NCI-H510A (cell line): ENCODE measurements at regions not wholly inside any gene's neighbourhood (a gene's known extent, or its start where the extent isn't known, plus 50 kb on each side); places are given as distances from the start of the nearest gene placed in this dataset.

ENCODE experiments used
- DNase-seq: peaks from one replicate; lab custom pipeline; 2025; lab: John Stamatoyannopoulos, UW

DNA sequence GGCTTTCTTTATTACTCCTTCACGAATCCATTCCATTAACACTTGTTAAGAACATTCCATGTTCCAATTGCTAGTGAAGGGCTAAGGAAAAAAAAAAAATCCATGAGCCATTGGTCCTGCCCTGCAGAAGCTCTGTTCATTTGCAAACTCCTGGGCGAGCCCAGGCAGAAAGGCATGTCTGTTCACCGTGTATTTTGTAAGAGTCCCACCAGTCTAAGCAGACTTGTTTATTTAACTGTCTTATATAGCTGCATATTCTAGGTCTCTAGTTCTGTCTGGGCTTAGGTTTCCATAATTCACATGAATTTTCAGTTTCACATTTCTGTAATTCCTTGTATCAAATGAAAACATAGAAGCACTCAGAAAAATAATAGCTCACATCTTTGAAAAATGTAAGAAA is 97.4 kb upstream of the POU2AF2 start:
- no peak for DNase-seq

DNA sequence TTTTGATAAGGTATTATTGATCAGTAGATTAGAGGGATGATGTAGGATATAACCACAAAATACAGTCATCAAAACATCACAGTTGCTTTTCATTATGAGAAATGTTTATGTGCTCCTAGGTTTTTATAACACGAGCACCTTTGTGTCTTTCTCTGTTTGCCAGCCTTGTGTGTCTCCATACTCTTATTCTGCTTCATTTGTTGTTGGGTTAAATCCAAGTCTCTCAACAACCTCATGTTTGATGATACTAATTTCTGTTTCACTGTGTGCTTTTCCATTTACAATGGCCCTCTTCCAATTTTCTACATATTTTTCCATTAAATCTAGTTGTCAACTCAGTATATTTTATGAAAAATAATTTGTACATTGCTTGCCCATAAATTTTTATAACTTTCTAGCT is 107.7 kb upstream of the POU2AF2 start:
- DNase-seq = no peak

DNA sequence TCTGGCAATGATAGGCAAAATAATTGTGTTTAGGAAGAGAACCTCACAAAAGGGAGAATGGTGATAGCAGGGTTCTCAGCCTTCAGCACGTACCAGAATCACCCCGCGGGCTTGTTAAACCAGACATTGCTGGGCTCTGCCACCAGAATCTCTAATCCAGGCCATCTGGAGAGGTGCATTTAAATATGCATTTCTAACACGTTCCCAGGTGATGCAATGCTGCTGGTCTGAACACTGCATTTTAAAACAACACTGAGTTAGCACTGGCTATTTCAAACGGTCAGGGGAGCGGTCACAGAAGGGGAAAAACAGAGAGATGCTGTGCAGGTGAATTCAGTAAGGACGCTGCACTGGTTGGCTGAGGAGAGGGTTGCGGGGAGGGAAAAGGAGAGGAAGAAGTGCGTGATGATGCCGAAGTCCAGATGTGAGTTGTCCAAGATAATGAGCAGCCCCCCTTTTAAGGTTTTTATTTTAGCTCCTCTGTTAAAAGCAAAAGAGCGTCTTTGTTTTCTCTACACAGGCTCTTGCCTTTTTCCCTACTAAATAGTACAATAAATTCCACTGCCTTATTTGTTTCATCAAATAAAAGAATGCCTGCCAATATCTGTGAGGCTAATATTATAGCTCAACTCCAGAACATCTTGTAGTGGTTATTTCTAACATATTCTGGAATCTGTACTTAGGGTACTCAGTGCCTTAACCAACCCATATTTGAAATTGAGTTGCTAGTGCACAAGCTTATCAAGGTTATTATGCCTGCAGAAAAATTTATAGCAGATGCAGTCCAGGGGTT is 109.6 kb upstream of the POU2AF2 start:
- DNase-seq = no peak

DNA sequence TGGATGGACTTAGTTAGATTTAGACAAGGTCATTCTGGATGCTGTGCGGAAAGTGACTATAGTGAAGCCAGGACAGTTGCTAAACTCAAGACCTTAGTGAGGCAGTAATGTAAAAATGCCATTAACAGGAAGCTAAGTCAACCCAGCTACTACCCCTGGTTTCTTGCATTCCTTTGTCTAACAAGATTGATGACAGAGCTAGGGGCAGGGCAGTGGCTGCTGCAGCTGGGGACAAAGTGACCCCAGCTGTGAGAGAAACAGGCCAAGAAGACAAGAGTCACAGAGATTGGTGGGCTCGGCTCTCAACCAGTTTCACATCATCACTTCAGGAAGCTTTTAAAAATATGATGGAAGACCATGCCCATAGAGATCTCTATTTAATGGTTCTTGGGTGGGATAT is 110.4 kb upstream of the POU2AF2 start:
- DNase-seq = no peak

DNA sequence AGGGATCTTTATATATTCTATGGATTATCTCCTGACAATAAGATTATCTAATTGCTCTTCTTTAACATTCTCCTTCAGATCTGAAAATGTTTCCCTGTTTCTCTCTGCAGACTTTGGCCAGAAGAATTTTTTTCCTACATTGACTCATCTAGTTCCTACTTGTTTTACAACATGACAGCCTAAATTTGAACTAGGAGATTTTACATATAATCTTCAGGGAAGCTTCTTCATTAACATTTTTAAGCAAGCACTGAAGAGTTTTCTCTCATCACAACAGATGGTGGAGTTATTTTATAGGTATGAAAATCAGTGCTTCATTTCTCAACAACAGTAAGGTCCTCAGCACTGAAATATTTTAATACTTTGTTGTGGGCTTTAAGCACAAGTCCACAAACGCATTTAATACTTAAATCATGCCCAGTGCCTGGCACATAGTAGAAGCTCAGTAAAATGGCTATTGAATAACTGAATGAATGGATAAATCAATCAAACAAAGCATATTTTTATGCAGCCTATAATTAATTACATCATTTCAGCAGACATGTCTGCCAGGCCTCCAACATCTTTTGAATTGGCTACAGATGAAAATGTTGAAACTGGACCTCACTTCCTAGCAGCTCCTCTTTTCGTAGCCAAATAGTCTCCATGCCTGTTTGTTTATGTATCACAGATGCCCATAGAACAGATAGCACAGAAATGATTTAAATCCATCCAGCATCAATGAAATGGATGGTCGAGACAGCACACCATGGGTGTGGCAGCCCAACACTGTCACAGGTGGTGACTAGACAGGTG is 117.3 kb upstream of the POU2AF2 start:
- DNase-seq = no peak

DNA sequence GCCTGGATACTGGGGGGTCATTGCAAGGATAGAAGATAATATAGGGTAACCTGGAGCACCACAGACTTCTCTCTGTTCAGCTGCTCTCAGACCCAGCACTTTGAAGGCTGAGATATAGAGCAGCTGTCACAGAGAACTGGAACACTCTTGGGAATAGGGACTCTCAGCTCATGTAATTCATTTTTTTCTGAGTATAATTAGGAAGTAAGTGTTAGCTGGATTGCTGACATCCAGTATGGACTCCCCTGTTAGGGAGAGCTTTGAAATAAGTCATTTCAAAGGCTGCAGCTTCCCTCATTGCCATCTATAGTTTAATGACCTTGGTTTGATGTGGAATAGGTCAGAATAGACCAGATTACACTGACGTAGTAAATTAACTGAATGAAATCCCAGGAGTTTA is 120.8 kb upstream of the POU2AF2 start:
- no peak for DNase-seq

DNA sequence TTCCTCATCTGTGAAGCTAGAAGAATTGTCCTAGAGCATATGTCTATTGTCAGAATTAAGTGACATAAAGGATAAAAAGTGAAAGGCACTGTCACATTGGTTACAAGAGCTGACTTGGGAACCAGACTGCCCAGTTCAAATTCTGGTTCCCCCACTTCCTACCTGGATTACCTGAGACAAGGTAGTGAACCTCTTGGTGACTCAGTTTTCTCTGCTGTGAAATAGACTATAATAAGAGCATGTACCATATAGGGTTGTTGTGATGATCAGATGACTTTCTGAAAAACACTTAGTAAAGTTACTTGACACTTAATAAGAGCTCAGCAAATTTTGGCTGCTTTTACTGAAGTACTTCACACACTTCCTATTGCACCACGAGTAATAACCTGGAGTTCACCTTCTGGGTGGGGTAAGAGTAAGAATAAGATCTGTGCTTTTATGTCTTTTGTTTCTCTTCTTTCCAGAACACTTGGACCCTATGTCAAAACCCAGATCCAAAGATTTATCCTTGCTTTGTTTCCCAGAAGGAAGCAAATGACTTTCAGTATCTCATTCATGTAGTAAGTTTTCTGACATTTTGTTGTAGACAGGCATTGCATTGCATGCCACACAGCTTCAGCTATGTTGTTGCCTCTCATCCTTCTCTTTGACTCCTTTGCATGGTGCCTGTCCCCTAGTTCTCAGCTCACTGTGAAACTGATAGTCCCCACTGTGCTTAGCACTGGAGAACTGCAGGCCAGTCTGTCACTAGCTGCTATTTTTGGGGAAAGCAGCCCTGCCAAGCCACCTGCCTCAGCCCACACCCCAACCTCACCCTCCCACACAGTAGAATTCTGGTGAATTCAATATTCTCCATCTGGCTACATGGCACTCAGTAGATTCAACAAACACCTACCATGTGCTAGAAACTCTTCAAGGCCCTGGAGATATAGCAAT is 121.8 kb upstream of the POU2AF2 start:
- DNase-seq = no peak

DNA sequence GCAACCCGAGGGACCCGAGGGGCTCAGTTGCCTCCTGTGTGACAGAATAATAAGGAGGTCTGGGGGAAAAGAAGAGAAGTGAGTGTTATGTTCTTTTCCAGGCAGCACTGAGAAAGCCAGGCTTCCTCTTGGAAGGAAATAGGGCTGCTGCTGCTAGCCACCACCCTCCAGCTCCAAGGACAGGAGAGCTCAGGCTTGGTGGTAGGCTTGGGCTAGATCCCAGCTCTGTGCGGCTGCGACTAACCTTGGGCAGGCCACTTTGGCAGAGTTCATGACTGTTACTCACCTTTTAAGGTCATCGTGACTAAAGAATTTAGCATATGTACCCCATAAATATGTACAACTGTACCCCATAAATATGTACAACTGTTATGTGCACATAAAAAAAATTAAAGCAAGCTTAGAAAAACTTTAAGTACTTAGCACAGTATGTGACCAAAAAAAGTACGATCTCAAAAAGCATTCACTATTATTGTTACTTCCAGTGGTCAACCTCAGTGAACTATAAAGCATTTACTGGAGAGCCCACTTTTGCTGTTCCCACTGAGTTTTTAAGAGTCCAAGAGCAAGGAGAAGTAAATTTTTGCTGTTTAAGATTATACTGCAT is 124.7 kb upstream of the POU2AF2 start:
- DNase-seq = no peak

DNA sequence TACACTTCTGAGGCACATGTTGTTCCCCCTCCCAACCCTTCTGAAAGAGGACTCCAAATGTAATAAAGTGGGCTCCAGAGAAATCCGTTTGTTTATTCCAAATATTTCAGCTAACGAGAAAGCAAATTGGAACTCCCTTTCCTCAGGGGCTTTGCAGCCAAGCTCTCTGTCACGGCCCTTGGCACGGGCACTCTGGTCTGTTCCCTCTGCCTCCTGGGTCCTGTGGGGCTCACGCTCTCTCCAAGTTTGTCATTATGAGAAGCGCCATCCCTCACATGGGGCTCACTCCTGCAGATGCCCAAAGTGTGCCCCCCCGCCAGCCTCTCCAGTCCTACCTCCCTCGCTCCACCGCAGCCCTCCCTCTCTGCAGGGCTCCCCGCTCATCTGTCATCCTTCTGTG is 125.4 kb upstream of the POU2AF2 start:
- no peak for DNase-seq

DNA sequence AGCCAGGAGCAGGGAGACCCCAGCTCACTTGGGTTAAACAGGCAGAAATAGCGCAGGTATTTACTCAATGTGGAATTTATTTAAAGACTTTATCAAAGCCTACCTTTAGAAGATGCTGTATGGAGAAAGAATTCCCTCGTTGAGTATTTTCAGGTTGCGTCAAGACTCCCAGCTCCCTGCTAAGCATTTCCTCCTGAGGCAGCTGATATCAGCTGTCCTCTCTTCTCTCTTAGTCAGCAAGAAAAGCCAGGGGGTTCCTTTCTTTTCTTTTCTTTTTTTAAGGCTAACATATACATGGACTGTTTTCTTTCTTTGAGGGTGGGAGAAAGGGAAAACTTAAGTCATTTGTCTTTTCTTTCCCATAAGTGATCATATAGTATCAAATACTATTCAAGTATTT is 125.8 kb upstream of the POU2AF2 start:
- no peak for DNase-seq

DNA sequence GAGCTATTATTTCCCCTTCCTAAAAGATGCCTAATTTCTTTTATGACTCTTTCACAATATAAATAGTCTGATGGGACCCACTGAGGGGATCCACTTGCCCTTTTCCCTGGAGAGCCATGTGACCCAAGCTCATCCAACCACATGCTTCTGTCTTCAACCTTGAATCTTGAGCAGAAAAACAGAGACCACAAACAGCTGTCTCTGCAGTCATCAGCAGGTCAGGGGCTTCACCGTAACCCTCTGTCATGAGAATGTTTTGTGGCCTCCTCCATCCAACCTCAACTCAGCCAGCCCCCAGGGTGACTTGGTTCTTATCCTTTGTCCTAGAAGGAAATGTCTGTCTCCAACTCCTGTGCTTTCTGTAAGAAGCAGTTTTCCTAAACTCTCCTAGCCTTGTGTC is 129.6 kb upstream of the POU2AF2 start:
- DNase-seq = no peak

DNA sequence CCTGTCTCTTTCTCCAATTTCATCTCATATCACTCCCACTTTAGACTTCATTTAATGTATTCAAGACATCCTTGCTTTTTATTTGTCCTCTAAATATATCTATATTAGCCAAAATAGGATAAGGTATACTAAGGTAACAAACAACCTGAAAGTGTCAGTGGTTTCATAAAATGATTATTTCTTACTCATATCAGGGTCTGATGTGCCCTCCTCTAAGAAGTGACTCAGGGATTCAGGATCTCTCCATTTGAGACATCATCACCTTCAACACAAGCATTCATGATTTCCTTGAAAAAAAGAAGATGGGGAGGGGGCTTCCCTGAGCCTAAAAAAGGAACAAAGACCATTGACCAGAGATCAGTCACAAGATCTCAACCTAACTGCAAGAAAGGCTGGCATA is 131.4 kb upstream of the POU2AF2 start:
- DNase-seq = no peak

DNA sequence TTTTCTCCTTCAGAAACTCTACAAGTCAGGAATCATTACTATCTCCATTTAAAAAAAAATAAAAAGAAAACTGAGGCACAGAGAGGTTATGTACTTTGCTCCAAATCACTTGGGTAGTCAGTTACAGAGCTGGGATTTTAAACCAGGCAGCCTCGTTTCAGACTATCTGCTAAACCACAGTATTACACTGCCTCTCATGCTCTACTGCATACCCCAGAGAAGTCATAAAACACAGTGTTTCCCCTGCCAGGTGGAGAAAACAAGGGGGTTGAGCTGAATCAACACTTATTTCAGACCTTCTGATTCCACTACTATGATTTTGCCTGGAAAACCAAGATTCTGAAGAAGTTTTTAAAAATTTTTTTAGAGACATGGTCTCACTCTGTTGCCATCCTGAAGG is 132.9 kb upstream of the POU2AF2 start:
- DNase-seq = no peak

DNA sequence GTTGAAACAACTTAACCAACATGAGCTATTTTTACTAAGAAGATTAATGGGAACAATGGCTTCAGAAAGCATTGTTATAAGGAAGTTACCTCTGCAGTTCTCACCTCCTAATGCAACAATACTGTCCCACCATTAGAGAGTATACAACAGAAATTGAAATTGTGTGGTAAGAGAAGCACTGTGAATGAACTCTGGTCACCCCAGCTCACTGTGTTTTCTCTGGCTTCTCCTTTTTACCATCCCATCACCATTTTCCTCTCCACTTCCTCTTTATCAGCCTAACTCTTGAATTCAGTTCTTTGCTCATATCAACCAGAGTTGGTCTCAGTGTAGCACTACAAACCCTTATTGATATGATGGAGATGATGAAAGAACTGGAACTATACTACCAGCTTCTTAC is 138.0 kb upstream of the POU2AF2 start:
- no peak for DNase-seq

DNA sequence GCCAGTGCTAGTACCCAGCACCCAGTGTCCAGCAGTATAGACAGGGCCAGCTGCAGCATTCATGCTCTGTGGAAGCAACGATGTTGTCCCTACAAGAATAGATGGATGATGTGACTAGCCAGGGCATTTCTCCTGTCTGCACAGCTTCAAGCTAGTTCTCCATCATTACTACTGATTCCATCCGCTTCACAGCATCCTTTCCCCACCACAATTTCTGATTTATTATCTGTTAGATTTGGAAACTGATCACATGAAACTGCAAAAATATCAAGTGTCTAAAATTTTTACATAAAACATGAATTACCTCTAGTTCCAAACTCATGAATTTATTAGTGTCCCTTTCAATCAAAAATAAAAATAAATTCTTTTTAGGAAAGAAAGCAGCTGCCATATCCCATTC is 138.9 kb upstream of the POU2AF2 start:
- no peak for DNase-seq

DNA sequence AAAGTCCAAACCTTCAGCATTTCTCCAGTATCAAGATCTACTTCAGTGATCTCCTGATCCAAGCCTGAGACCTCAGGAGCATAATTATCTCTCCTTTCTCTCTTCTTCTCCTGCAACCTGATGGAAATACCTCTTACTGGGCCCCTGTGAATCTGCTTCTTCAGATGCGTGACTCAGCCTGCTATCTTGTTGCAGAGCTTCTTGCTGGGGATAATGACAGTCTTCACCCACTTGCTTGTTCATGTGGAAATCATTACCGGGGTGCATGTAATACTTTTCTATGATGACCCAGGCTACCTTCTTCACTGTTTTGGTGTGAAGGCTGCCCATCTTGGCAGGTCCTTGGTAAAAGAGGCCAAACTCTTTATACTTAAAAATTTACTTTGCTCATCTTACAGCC is 140.0 kb upstream of the POU2AF2 start:
- no peak for DNase-seq

DNA sequence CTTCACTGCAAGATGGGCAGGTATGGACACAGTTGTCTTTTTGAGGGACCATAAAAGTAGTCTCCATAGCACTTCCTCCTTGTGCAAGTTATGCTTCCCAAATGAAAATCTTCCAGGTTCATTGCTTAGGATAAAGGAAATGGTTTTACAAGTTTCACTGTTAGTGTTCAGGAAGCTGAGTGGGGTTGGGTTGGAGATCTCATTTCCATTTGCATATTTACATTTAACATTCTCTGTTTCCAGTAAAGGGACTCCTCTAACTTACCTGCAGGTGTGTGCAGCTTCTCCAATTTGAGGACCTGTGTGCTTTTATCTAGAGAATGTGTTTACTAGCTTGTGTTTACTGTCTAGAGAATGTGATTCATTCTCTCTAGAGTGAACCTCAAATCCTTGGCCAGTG is 141.3 kb upstream of the POU2AF2 start:
- DNase-seq = no peak

DNA sequence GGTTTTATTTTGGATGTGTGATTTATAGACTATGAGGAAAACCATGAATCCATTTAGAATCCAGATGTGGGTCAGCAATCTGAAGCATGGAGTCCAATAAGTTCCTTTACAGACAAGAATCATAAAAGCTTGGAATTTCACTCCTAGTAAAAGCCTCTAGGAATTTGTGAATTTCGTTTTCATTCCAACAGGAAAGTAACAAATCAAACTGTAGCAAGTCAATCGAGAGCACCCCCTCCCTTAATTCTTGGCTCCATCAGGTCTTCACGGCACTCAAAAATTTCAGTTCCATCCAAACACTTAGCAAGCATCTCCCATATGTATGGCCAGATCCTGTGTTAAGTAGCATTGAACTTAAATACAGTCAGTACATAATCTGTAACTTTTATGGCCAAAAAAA is 143.6 kb upstream of the POU2AF2 start:
- DNase-seq = no peak

DNA sequence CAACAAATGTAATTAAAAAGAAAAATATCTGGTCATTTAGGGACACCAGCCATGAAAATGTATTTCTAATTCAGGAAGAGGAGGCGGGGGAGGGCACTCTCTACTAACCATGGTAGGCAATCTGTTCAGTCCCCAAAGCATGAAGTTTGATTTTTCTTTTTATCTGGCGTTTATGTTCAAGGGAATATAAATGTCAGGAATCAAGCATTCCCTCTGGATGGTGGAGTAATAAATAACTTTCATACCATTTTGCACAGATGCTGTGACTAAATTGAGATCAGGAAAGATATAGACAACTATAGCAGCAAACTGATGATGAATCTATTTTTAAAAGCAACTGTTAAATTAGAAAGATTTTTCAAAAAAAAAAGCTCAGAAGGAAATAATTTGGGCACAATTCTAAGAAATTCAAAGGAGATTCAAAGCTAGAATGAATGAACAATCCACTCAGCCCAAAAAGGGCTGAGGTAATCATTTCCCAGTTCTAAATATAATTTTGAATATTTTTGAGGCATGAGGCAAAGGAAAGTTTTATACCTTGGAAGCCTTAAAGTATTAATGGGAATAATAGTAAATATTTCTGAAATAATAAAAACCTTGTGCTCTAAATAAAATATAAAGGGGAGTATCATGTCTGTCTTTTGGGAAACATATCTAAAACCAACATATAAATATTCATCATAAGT is 146.4 kb upstream of the POU2AF2 start:
- no peak for DNase-seq

DNA sequence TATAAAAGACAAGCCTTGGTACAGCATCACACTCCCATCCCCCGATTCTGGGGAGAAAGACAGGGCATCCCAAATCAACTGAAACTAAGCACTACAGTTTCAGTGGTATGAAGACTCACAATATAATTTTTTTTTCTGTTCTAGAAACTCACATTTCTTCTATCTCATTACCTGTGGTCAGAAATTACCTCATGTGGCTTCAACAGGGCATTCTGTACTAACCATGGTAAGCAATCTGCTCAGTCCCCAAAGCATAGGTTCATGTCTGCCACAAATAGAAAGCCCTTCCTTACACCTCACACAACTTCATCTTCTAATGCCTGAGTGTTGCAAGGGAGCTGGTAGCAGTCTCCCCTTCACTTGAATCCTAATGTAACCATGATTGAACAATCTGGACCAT is 147.4 kb upstream of the POU2AF2 start:
- no peak for DNase-seq

DNA sequence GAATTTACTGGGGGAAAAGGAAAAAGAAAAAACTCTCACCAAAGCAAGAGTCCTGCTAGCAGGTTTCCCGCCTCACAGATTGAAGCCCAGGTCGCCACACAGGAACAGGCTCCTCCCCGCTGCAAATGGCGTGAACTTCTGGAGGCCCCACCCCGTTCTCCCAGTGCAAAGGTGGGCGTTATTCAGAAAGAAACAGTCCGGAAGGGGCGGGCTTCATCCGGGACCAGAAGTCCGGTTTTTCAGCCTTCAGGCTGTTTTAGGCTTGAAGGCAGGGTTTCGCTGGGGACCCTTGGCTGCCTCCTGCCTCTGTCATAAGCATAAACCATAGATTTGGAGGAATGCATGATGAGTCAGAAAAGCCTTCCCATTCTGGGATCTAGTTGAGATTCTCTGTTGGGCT is 148.3 kb upstream of the POU2AF2 start:
- DNase-seq = no peak

DNA sequence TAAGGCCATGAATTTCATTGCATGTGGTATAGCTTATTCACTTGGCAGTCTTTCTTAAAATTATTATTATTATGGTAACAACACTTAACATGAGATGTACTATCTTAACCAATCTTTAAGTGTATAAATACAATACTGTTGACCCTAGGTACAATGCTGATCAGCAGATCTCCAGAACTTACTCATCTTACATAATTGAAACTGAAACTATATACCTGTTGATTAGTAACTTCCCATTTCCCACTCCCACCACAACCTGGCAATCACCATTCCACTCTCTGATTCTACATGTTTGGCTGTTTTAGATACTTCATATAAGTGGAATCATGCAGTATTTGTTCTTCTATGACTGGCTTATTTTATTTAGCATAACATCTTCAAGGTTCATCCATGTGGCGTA is 150.2 kb upstream of the POU2AF2 start:
- no peak for DNase-seq
